ENCODE measurements at regions not wholly inside any gene's neighbourhood (a gene's known extent, or its start where the extent isn't known, plus 50 kb on each side); places are given as distances from the start of the nearest gene placed in this dataset.

DNA sequence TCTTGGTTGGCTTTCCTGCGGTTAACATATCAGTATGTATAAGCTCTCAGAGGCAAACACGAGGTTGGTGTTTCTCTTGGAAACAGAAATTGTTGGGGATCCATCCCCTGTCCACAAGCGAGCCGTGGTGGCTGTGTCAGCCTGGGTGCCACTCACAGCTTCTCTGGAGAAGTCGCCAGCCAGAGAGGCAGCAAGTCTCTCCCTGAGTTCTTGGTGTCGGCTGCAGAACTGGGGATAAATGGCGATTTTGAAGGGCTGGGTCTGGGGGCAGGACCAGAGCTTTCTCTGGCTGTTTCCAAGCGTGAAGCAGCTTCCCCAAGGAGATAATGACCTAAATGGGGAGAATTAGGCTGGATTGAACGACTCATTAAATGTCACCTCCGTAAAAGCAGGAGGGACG, 335.3 kb downstream of the GLRX3 start:
- H3K27me3 ChIP-seq (ENCODE audit: low read length) = no peaks in the 10 kb centered on the region
- H3K79me2 ChIP-seq (ENCODE audit: low read length) = no peaks in the 10 kb centered on the region
- no peaks in the 10 kb centered on the region for H3K9me3 ChIP-seq (ENCODE audit: low read length)
- no peaks in the 10 kb centered on the region for H3K4me1 ChIP-seq (ENCODE audit: insufficient read depth, low read length)
- H3K9ac ChIP-seq (ENCODE audit: low read length) = no peak overlapping the region
- no peak for TF ChIP-seq EZH2 (IDR thresholded peaks at IDR 0.05; ENCODE audit: low read length, unreplicated experiment)
- TF ChIP-seq, protein P1, sequence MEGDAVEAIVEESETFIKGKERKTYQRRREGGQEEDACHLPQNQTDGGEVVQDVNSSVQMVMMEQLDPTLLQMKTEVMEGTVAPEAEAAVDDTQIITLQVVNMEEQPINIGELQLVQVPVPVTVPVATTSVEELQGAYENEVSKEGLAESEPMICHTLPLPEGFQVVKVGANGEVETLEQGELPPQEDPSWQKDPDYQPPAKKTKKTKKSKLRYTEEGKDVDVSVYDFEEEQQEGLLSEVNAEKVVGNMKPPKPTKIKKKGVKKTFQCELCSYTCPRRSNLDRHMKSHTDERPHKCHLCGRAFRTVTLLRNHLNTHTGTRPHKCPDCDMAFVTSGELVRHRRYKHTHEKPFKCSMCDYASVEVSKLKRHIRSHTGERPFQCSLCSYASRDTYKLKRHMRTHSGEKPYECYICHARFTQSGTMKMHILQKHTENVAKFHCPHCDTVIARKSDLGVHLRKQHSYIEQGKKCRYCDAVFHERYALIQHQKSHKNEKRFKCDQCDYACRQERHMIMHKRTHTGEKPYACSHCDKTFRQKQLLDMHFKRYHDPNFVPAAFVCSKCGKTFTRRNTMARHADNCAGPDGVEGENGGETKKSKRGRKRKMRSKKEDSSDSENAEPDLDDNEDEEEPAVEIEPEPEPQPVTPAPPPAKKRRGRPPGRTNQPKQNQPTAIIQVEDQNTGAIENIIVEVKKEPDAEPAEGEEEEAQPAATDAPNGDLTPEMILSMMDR (conservative IDR thresholded peaks at IDR 0.05; ENCODE audit: low read depth, low read length) = no peak
- no peak for TF ChIP-seq EZH2phosphoT487 (IDR thresholded peaks at IDR 0.05; ENCODE audit: borderline replicate concordance, low read length)
- ChIA-PET CTCF (no interaction called here), POLR2A (ENCODE audit: unreplicated experiment) (no interaction called here)
- BruUV-seq (replicated peaks) = no TSS peak
- no peak overlapping the region for H3K4me3 ChIP-seq (ENCODE audit: low read length)
- intact Hi-C loops (cut with micrococcal nuclease) = no loop called here
- no peak overlapping the region for H2AFZ ChIP-seq (ENCODE audit: low read length)
- DNase-seq (no peak), ATAC-seq (no peak)
- H3F3A ChIP-seq (ENCODE audit: low read length, unreplicated experiment) = no peaks in the 10 kb centered on the region
- no peak overlapping the region for H3K4me2 ChIP-seq (ENCODE audit: low read length)
- H3K9me2 ChIP-seq (replicated peaks; ENCODE audit: low read length) = no peaks in the 10 kb centered on the region
- no peaks in the 10 kb centered on the region for H4K20me1 ChIP-seq (ENCODE audit: low read length)
- H3K36me3 ChIP-seq (ENCODE audit: low read depth, low read length) = no peaks in the 10 kb centered on the region
- no peak overlapping the region for H3K27ac ChIP-seq (ENCODE audit: low read length)

DNA sequence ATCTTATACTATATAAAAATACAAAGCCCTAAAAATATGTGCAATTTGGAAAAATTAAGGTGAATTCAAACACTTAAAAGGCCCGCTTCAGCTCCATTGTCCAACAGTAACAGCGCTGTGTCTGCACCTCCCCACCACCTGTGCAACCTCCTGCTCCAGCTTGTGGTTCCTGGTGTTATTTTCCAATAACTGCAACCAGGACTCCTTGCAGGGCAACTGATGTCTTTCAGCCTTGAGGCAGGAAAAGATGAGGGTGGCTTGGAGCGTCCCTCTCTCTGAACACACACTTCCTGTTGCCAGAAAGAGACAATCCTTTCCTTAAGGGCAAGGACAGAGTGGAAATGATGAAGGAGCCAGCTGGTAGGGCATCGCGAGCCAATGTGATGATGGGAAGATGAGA, 336.0 kb downstream of the GLRX3 start:
- ATAC-seq (no peak), DNase-seq (no peak)
- no TSS peak for BruUV-seq (replicated peaks)
- Histone ChIP-seq H3K4me3 (ENCODE audit: low read length) (no peak overlapping the region), H3K79me2 (ENCODE audit: low read length) (no peaks in the 10 kb centered on the region), H3K9me3 (ENCODE audit: low read length) (no peaks in the 10 kb centered on the region), H3K36me3 (ENCODE audit: low read depth, low read length) (no peaks in the 10 kb centered on the region), H3K9ac (ENCODE audit: low read length) (no peak overlapping the region), H3K4me2 (ENCODE audit: low read length) (no peak overlapping the region), H3K9me2 (replicated peaks; ENCODE audit: low read length) (no peaks in the 10 kb centered on the region), H3K27me3 (ENCODE audit: low read length) (no peaks in the 10 kb centered on the region), H3K27ac (ENCODE audit: low read length) (no peak overlapping the region), H4K20me1 (ENCODE audit: low read length) (no peaks in the 10 kb centered on the region), H3F3A (ENCODE audit: low read length, unreplicated experiment) (no peaks in the 10 kb centered on the region), H3K4me1 (ENCODE audit: insufficient read depth, low read length) (no peaks in the 10 kb centered on the region), H2AFZ (ENCODE audit: low read length) (no peak overlapping the region)
- ChIA-PET CTCF (no interaction called here), POLR2A (ENCODE audit: unreplicated experiment) (no interaction called here)
- TF ChIP-seq, protein P1 (conservative IDR thresholded peaks at IDR 0.05; ENCODE audit: low read depth, low read length) = no peak
- TF ChIP-seq EZH2 (IDR thresholded peaks at IDR 0.05; ENCODE audit: low read length, unreplicated experiment) (no peak), EZH2phosphoT487 (IDR thresholded peaks at IDR 0.05; ENCODE audit: borderline replicate concordance, low read length) (no peak)
- intact Hi-C loops (cut with micrococcal nuclease) = no loop called here

DNA sequence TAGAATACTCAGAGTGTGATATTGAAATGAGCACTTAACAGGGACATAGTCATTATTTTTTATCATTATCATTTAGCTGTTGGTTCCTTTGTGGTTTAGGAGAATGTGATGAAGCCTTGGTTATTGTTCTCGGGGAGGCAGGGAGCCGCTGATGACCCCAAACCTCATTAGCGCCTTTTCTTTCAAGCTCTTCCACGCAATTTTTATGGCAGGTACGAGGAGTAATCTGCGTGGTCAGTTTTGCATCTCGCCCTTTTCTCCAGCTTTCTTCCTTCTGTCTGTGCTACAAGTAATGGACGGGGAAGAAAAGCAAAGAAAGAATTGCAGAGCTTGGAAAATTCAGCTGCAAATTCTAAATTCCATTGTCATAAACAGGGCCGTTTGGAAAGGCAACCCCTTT, 338.4 kb downstream of the GLRX3 start:
- ChIA-PET CTCF (no interaction called here), POLR2A (ENCODE audit: unreplicated experiment) (no interaction called here)
- TF ChIP-seq EZH2phosphoT487 (IDR thresholded peaks at IDR 0.05; ENCODE audit: borderline replicate concordance, low read length) = no peak
- no peak for TF ChIP-seq EZH2 (IDR thresholded peaks at IDR 0.05; ENCODE audit: low read length, unreplicated experiment)
- TF ChIP-seq, protein P1 (conservative IDR thresholded peaks at IDR 0.05; ENCODE audit: low read depth, low read length) = no peak
- H3K27me3 ChIP-seq (ENCODE audit: low read length) = no peaks in the 10 kb centered on the region
- H3F3A ChIP-seq (ENCODE audit: low read length, unreplicated experiment) = no peaks in the 10 kb centered on the region
- no peaks in the 10 kb centered on the region for H3K36me3 ChIP-seq (ENCODE audit: low read depth, low read length)
- no peak for DNase-seq
- no peaks in the 10 kb centered on the region for H4K20me1 ChIP-seq (ENCODE audit: low read length)
- H3K4me1 ChIP-seq (ENCODE audit: insufficient read depth, low read length) = no peaks in the 10 kb centered on the region
- no peak overlapping the region for H3K27ac ChIP-seq (ENCODE audit: low read length)
- no peak for ATAC-seq
- H3K9me2 ChIP-seq (replicated peaks; ENCODE audit: low read length) = no peaks in the 10 kb centered on the region
- no peaks in the 10 kb centered on the region for H3K9me3 ChIP-seq (ENCODE audit: low read length)
- no peak overlapping the region for H3K4me2 ChIP-seq (ENCODE audit: low read length)
- no peaks in the 10 kb centered on the region for H3K79me2 ChIP-seq (ENCODE audit: low read length)
- H3K9ac ChIP-seq (ENCODE audit: low read length) = no peak overlapping the region
- intact Hi-C loops (cut with micrococcal nuclease) = no loop called here
- no peak overlapping the region for H3K4me3 ChIP-seq (ENCODE audit: low read length)
- no TSS peak for BruUV-seq (replicated peaks)
- H2AFZ ChIP-seq (ENCODE audit: low read length) = no peak overlapping the region
